Activated CD4-positive, alpha-beta T cell treated with anti-CD3 and anti-CD28 coated beads, Interleukin-2, amount 10 ng/mL, durations not matched to agents 24 days and 14 days (primary cell): ENCODE measurements at regions not wholly inside any gene's neighbourhood (a gene's known extent, or its start where the extent isn't known, plus 50 kb on each side); places are given as distances from the start of the nearest gene placed in this dataset.
A peak's percentile ranks its signal among the peaks of the same experiment; 100 is the strongest.
"Not testable (repeated sequence)": the region's sequence is repeated elsewhere in the genome, so short reads cannot be mapped to it uniquely, and the experiment has no call there.

Experiments
- DNase-seq: peaks from one replicate; pipeline ENCODE4 v3.0.0; 2022
- H3K27ac Mint-ChIP-seq: one replicate; pipeline ENCODE4 v1.8.0; 2022; ENCODE audit warnings: mild to moderate bottlenecking, mixed read lengths
- H3K27me3 Mint-ChIP-seq: one replicate; pipeline ENCODE4 v1.8.0; 2022; ENCODE audit warnings: mixed read lengths
- H3K36me3 Mint-ChIP-seq: one replicate; pipeline ENCODE4 v1.8.0; 2022; ENCODE audit warnings: low read depth, mild to moderate bottlenecking, mixed read lengths
- H3K4me1 Mint-ChIP-seq: one replicate; pipeline ENCODE4 v1.8.0; 2021; ENCODE audit warnings: mixed read lengths
- H3K4me3 Mint-ChIP-seq: one replicate; pipeline ENCODE4 v1.8.0; 2022; ENCODE audit warnings: mild to moderate bottlenecking, moderate library complexity, mixed read lengths
- H3K9me3 Mint-ChIP-seq: one replicate; pipeline ENCODE4 v1.8.0; 2021; ENCODE audit warnings: mixed read lengths
- intact Hi-C: fragments of 100-400 bp; cut with micrococcal nuclease; formaldehyde crosslinking; loops from one replicate; pipeline ENCODE4 v1.15.1; 2023

DNA sequence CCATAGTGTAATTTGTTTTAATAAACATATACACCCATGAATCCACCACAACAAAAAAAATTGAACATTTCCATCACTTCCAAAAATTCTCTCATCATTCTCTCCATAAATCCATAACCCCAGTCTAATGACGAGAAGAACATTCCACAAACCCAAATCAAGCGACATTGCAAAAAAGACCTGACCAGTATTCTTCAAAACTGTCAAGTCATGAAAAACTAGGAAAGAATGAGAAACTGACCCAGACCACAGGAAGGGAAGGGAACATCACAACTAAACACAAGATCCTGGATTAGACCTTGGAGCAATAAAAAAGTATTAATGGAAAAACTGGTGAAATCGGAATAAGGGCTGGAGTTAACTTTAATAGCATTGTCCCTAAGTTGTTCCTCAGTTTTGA lies 141.3 kb upstream of the SLC35G4 start:
- H3K9me3 Mint-ChIP-seq = no peaks in the 10 kb centered on the region
- no peaks in the 10 kb centered on the region for H3K36me3 Mint-ChIP-seq
- no peak for DNase-seq
- no peaks in the 10 kb centered on the region for H3K27me3 Mint-ChIP-seq
- H3K27ac Mint-ChIP-seq = no peak overlapping the region
- H3K4me1 Mint-ChIP-seq = no peaks in the 10 kb centered on the region
- H3K4me3 Mint-ChIP-seq = no peak overlapping the region
- intact Hi-C loops = no loop called here

DNA sequence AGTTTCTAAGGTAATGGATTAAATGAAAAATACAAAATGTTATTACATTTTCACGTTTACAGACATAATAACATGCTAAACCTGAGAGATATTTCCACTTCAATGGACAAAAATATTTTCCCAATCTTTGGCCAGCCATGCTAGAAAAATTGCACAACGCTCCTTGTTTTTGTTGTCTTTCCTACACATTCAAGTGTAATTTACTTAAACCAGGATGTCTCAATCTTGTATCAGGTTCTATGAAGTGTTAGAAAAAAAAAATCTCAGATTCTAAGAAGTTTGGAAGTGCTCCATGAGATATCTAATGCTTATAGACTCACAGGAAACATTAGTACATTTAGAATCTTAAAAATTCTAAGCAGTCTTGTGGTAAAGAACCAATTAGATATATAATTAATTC lies 141.8 kb upstream of the SLC35G4 start:
- H3K27ac Mint-ChIP-seq = no peak overlapping the region
- intact Hi-C loops = no loop called here
- DNase-seq = peak; percentile 8
- H3K27me3 Mint-ChIP-seq = no peaks in the 10 kb centered on the region
- no peaks in the 10 kb centered on the region for H3K4me1 Mint-ChIP-seq
- H3K36me3 Mint-ChIP-seq = no peaks in the 10 kb centered on the region
- H3K9me3 Mint-ChIP-seq = no peaks in the 10 kb centered on the region
- H3K4me3 Mint-ChIP-seq = no peak overlapping the region

DNA sequence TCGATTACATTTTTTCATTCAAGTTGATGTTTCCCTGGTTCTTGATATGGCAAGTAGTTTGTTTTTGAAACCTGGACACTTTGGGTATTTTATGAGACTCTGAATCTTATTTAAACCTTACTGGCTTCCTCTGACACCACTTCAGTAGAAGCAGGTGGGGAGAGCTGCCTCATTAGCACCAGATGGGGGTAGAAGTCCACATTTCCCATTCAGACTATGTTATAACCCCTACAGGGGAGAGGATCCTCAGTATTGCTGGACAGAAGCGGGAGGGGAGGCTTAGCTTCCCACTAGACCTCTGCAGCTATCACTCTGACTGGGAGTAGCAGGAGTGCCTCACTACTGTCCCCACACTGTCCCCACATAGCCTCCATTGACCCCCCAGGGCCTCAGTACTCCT lies 145.3 kb upstream of the SLC35G4 start:
- DNase-seq = no peak
- no peaks in the 10 kb centered on the region for H3K4me1 Mint-ChIP-seq
- H3K4me3 Mint-ChIP-seq = no peak overlapping the region
- H3K9me3 Mint-ChIP-seq = no peaks in the 10 kb centered on the region
- intact Hi-C loops = no loop called here
- H3K27ac Mint-ChIP-seq = no peak overlapping the region
- H3K27me3 Mint-ChIP-seq = no peaks in the 10 kb centered on the region
- H3K36me3 Mint-ChIP-seq = no peaks in the 10 kb centered on the region

DNA sequence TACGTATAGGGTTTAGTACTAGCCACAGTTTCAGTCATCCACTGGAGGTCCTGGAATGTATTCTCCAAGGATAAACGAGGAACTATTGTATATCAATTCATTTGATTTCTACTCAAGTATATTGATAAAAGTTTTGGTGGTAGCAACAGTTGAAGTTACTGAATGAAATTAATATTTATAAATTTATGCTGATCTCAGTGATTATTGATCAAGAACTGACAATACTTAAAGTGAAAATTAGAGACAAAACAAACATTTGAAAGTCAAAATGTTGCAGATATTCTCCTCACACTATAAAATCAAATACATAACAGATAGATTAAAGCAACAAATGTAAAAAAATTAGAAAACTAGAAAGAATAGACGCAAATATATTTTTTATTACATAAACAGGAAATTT lies 150.9 kb upstream of the SLC35G4 start:
- Mint-ChIP-seq H3K9me3 (no peaks in the 10 kb centered on the region), H3K4me1 (no peaks in the 10 kb centered on the region), H3K4me3 (no peak overlapping the region), H3K27me3 (no peaks in the 10 kb centered on the region), H3K27ac (no peak overlapping the region), H3K36me3 (no peaks in the 10 kb centered on the region)
- intact Hi-C loops = no loop called here
- DNase-seq = no peak

DNA sequence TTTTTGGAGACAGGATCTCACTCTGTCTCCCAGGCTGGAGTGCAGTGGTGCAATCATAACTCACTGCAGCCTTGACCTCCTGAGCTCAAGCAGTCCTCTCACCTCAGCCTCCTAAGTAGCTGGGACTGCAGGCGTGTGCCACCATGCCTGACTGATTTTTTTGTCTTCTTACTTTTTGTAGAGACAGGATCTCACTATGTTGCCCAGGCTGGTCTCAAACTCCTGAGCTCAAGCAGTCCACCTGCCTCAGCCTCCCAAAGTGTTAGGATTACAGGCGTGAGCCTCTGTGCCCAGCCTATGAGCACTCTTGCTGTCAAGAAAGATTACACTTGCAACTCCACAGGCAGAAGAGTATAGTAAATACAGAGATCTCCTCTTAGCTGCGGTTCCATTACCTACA lies 151.5 kb upstream of the SLC35G4 start:
- H3K27ac Mint-ChIP-seq, DNase-seq, H3K9me3 Mint-ChIP-seq, intact Hi-C loops, H3K4me3 Mint-ChIP-seq, H3K27me3 Mint-ChIP-seq, H3K36me3 Mint-ChIP-seq, H3K4me1 Mint-ChIP-seq: not testable (repeated sequence)

DNA sequence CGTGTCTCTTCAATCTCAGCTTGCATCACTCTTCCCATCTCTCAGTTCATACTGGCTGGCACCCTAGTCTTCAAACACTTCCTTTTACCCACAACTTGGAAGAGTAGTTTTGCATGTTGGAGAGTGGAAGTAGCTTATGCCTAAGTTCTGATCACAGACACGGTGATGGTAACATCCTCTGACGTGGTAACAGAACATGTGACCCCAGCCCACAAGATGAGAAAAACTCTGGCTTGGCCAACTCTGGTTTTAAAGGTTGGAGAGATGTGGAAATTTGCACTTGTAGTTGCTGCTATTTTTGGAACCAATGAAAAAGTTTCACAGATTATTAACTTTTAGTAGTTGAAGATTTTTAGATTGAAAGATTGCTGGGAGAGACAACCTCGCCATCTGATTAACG lies 155.4 kb upstream of the SLC35G4 start:
- Mint-ChIP-seq H3K27me3 (no peaks in the 10 kb centered on the region), H3K36me3 (no peaks in the 10 kb centered on the region), H3K4me3 (no peak overlapping the region), H3K27ac (no peak overlapping the region), H3K4me1 (no peaks in the 10 kb centered on the region), H3K9me3 (no peaks in the 10 kb centered on the region)
- no peak for DNase-seq
- intact Hi-C loops = no loop called here

DNA sequence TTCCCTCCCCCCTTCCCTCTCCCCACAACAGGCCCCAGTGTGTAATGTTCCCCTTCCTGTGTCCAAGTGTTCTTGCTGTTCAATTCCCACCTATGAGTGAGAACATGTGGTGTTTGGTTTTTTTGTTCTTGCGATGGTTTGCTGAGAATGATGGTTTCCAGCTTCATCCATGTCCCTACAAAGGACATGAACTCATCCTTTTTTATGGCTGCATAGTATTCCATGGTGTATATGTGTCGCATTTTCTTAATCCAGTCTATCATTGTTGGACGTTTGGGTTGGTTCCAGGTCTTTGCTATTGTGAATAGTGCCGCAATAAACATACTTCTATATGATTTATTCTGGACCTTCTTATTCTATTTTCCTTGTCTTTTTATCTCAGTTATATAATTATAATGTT lies 165.2 kb upstream of the SLC35G4 start:
- H3K36me3 Mint-ChIP-seq, intact Hi-C loops, H3K4me1 Mint-ChIP-seq, H3K27ac Mint-ChIP-seq, H3K27me3 Mint-ChIP-seq, H3K4me3 Mint-ChIP-seq, DNase-seq: not testable (repeated sequence)
- H3K9me3 Mint-ChIP-seq = peaks cover 12% of the 10 kb centered on the region

DNA sequence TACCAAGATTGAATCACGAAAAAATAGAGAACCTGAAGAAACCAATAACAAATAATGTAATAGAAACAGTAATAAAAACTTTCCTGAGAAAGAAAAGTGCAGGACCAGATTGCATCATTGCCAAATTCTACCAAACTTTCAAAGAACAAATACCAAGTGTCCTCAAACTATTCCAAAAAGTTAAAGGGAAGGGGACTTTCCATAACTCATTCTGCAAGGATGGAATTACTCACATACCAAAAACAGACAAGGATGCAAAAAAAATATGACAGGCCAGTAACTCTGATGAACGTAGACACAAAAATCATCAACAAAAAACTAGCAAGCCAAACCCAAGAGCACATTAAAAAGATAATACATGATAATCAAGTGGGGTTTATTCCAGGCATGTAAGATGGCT lies 172.3 kb upstream of the SLC35G4 start:
- no peaks in the 10 kb centered on the region for H3K9me3 Mint-ChIP-seq
- H3K4me3 Mint-ChIP-seq = no peak overlapping the region
- H3K36me3 Mint-ChIP-seq = no peaks in the 10 kb centered on the region
- no peak for DNase-seq
- peaks cover 2% of the 10 kb centered on the region for H3K27me3 Mint-ChIP-seq
- intact Hi-C loops = no loop called here
- H3K27ac Mint-ChIP-seq = no peak overlapping the region
- H3K4me1 Mint-ChIP-seq = no peaks in the 10 kb centered on the region

DNA sequence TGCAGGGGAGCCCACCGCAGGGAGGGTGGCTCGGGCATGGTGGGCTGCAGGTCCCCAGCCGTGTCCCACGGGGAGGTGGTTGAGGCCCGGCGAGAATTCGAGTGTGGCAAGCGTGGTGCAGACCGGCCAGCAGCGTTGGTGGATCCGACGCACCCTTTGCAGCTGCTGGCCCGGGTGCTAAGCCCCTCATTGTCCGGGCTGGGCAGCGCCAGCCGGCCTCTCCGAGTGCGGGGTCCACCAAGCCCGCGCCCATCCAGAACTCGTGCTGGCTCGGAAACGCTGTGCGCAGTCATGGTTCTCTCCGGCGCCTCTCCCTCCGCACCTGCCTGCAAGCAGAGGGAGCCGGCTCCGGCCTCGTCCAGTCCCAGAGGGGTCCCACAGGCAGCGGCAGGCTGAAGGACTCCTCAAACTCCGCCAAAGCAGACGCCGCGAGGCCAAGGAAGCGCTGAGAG lies 177.0 kb upstream of the SLC35G4 start:
- intact Hi-C loops = no loop called here
- DNase-seq = no peak
- no peaks in the 10 kb centered on the region for H3K36me3 Mint-ChIP-seq
- no peaks in the 10 kb centered on the region for H3K4me1 Mint-ChIP-seq
- H3K27me3 Mint-ChIP-seq = peaks cover 2% of the 10 kb centered on the region
- no peak overlapping the region for H3K4me3 Mint-ChIP-seq
- no peaks in the 10 kb centered on the region for H3K9me3 Mint-ChIP-seq
- no peak overlapping the region for H3K27ac Mint-ChIP-seq

DNA sequence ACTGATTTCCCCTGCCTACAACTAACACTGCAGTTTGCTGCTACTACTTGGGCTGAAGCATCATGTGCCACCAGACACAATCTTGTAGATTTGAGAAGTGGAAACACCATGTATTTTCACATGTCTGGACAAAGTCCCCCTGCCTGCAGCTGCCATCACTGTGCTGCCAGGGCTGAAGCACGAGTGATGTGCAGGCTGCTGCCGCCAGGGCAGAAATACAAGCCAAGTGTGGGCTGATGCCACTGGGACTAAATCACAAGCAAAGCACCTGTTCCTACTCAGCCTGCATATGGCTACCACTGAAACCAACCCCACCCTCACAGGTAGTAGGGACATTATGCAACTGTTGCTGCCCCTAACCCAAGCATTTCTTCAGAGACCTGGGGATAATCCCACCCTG lies 179.5 kb upstream of the SLC35G4 start:
- H3K27me3 Mint-ChIP-seq = no peaks in the 10 kb centered on the region
- no peaks in the 10 kb centered on the region for H3K4me1 Mint-ChIP-seq
- intact Hi-C loops = no loop called here
- peaks cover 2% of the 10 kb centered on the region for H3K9me3 Mint-ChIP-seq
- H3K36me3 Mint-ChIP-seq = no peaks in the 10 kb centered on the region
- H3K27ac Mint-ChIP-seq = no peak overlapping the region
- no peak overlapping the region for H3K4me3 Mint-ChIP-seq
- no peak for DNase-seq

DNA sequence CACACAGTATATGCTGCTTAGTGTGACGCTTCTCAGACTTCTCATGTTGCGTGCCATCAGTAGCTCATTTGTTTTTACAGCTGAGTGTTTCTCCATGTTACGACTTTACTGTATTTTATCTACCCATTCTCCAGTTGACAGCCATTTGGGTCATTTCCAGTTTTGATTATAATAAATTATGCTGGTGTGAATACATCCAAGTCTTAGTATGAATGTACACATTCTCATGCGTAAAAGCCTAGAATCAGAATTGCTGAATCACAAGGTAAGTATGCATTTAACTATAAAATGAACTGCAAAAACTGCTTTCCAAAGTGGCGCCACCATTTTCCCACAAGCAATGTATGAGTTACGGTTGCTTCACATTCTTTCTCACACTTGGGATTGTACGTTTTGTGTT lies 184.2 kb upstream of the SLC35G4 start:
- Mint-ChIP-seq H3K27me3 (no peaks in the 10 kb centered on the region), H3K9me3 (peaks cover 16% of the 10 kb centered on the region), H3K4me1 (no peaks in the 10 kb centered on the region), H3K27ac (no peak overlapping the region), H3K36me3 (no peaks in the 10 kb centered on the region), H3K4me3 (no peak overlapping the region)
- DNase-seq = no peak
- intact Hi-C loops = no loop called here

DNA sequence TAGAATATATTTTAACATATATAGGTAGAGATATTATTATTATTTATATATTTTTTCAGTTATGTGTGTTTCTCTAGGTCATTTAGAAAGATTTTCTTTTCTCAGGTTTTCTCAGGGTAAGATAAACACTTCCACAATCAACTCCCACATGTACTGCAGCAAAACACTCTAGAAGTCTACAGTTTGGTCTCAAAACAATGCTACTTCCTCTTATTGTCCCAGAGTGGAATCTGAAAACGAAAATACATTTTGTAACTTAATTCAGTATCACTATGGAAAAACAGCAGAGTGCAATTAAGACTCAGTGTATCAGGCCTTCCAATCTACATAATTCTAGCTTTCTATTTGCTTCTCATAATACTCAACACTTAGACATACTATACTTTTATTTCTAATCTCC lies 190.1 kb upstream of the SLC35G4 start:
- DNase-seq = no peak
- no peak overlapping the region for H3K4me3 Mint-ChIP-seq
- no peaks in the 10 kb centered on the region for H3K36me3 Mint-ChIP-seq
- H3K27me3 Mint-ChIP-seq = no peaks in the 10 kb centered on the region
- no peaks in the 10 kb centered on the region for H3K4me1 Mint-ChIP-seq
- intact Hi-C loops = no loop called here
- H3K27ac Mint-ChIP-seq = no peak overlapping the region
- peaks cover 13% of the 10 kb centered on the region for H3K9me3 Mint-ChIP-seq

DNA sequence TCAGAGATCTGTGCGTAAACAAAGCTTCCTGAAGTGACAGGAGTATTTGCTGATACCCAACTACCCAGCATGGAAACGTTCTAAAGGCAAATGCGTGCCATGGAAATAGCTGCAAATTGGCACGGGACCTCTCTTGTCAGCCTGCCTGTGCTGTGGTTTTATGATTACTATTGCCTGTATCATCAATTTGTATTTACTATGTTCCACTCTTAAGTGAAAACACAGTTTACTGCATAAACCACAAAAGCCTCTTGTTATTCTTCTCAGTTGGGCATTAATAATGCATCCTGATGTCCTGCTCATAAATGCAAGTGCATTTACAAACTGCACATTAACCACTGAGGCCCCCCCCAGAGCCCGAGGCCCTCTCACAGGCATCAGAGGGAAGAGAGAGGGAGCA lies 196.6 kb upstream of the SLC35G4 start:
- intact Hi-C loops = no loop called here
- Mint-ChIP-seq H3K9me3 (no peaks in the 10 kb centered on the region), H3K4me3 (no peak overlapping the region), H3K27me3 (no peaks in the 10 kb centered on the region), H3K4me1 (no peaks in the 10 kb centered on the region), H3K27ac (no peak overlapping the region), H3K36me3 (no peaks in the 10 kb centered on the region)
- no peak for DNase-seq

DNA sequence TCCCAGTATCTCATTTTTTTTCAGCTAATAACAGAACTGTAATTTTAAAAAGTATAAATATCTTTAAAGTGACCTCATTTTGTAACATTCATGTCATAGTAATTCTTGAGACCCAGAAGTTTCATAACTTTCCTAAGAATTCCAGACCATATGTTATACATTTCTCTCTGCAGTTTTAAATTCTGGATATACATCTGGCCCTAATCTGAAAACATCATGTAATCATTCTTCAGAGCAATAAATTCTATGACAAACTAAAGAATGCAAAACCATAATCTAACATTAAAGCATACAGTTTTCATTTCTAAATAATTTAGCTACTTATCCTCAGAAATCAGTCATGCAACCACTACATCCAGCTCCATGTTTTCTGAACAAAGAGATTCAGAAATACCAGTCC lies 198.3 kb upstream of the SLC35G4 start:
- intact Hi-C loops = no loop called here
- no peak for DNase-seq
- Mint-ChIP-seq H3K4me1 (no peaks in the 10 kb centered on the region), H3K9me3 (no peaks in the 10 kb centered on the region), H3K27me3 (no peaks in the 10 kb centered on the region), H3K4me3 (no peak overlapping the region), H3K27ac (no peak overlapping the region), H3K36me3 (no peaks in the 10 kb centered on the region)

DNA sequence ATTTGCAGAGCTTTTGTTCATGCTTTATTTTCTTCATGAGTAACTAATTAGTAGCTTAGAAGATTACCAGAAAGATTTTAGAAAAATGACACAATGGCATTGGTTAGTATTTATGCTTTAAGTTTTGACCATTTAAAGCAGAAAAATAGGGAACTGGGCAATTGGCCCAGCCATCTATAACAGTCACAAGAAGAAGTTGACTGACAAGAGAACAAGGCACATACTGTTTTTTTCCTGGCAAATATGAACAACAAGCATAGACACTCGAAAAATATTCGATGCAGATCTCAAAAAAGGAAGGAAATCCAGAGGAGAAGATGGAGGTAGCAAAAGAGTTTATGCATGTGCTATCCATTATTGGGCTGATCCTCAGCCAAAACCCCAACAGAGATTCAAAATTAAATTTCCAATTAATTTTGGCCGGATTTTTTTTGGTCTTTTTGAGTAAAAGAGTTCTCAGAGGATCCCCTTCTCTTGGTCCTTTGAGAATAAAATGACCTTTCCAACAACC lies 200.8 kb upstream of the SLC35G4 start:
- no peaks in the 10 kb centered on the region for H3K4me1 Mint-ChIP-seq
- H3K36me3 Mint-ChIP-seq = no peaks in the 10 kb centered on the region
- no peak overlapping the region for H3K4me3 Mint-ChIP-seq
- DNase-seq = no peak
- H3K27ac Mint-ChIP-seq = no peak overlapping the region
- H3K27me3 Mint-ChIP-seq = no peaks in the 10 kb centered on the region
- intact Hi-C loops = no loop called here
- no peaks in the 10 kb centered on the region for H3K9me3 Mint-ChIP-seq
